Activated CD8-positive, alpha-beta memory T cell treated with anti-CD3 and anti-CD28 coated beads for 36 hours (primary cell): ENCODE measurements at regions not wholly inside any gene's neighbourhood (a gene's known extent, or its start where the extent isn't known, plus 50 kb on each side); places are given as distances from the start of the nearest gene placed in this dataset.
"Not testable (repeated sequence)": the region's sequence is repeated elsewhere in the genome, so short reads cannot be mapped to it uniquely, and the experiment has no call there.

Experiments used
- CTCF ChIA-PET: fragments of 350-600 bp; sonication (Branson Sonifier 250); formaldehyde crosslinking; loops from one replicate; lab custom pipeline; 2021; ENCODE audit warnings: antibody characterized with exemption; lab: Charles Lee
- POLR2A ChIA-PET: fragments of 350-600 bp; sonication (Branson Sonifier 250); formaldehyde crosslinking; loops from one replicate; lab custom pipeline; 2021; ENCODE audit warnings: antibody characterized with exemption; lab: Charles Lee

- ChIA-PET CTCF (no interaction called here), POLR2A (no interaction called here)
Measured at GRCh38 chr14:31911160-31911559, 165.9 kb upstream of the ARHGAP5 start.

- POLR2A ChIA-PET: no interaction called here
- CTCF ChIA-PET: no interaction called here
Measured at GRCh38 chr14:31913370-31913769, 163.7 kb upstream of the ARHGAP5 start.

- POLR2A ChIA-PET, CTCF ChIA-PET: not testable (repeated sequence)
Measured at GRCh38 chr14:31918289-31918688, 158.8 kb upstream of the ARHGAP5 start.

- POLR2A ChIA-PET: no interaction called here
Measured at GRCh38 chr14:31920001-31920400, 157.1 kb upstream of the ARHGAP5 start.

GRCh38 chr14:31920989-31921650, 156.0 kb upstream of the ARHGAP5 start:
- ChIA-PET POLR2A (no interaction called here), CTCF (interaction anchor here (1.2 kb wide), 1 partner anchor 334 kb away, joined by 3 read pairs; no protein-coding TSS in a partner anchor)

More at GRCh38 chr14:31920001-31920400, 157.1 kb upstream of the ARHGAP5 start:
- CTCF ChIA-PET: no interaction called here

- ChIA-PET POLR2A (no interaction called here), CTCF (interaction anchor here (1.2 kb wide), 1 partner anchor 333 kb away, joined by 3 read pairs; no protein-coding TSS in a partner anchor)
Measured at GRCh38 chr14:31921721-31922120, 155.4 kb upstream of the ARHGAP5 start.

GRCh38 chr14:31926123-31926522, 151.0 kb upstream of the ARHGAP5 start:
- POLR2A ChIA-PET: no interaction called here
- CTCF ChIA-PET: interaction anchor here (0.7 to 1.7 kb wide), 6 partner anchors 10 to 544 kb away, joined by 3 to 4 read pairs (median 4); partner anchors contain the start of gene RNU6-8

- POLR2A ChIA-PET: no interaction called here
- CTCF ChIA-PET: interaction anchor here (0.6 to 1.7 kb wide), 7 partner anchors 9 to 543 kb away, joined by 3 to 4 read pairs (median 3); partner anchors contain the start of gene RNU6-8
Measured at GRCh38 chr14:31926652-31927347, 150.3 kb upstream of the ARHGAP5 start.

GRCh38 chr14:31927348-31927832, 149.7 kb upstream of the ARHGAP5 start:
- ChIA-PET CTCF (interaction anchor here (1.1 to 1.7 kb wide), 4 partner anchors 9 to 390 kb away, joined by 3 to 4 read pairs (median 4); partner anchors contain the start of gene RNU6-8), POLR2A (no interaction called here)

- ChIA-PET POLR2A (no interaction called here), CTCF (no interaction called here)
Measured at GRCh38 chr14:31930070-31930469, 147.0 kb upstream of the ARHGAP5 start.

GRCh38 chr14:31930493-31931240, 146.4 kb upstream of the ARHGAP5 start:
- POLR2A ChIA-PET: no interaction called here
- CTCF ChIA-PET: no interaction called here

GRCh38 chr14:31932675-31933074, 144.4 kb upstream of the ARHGAP5 start:
- POLR2A ChIA-PET: no interaction called here
- CTCF ChIA-PET: no interaction called here

- CTCF ChIA-PET: no interaction called here
- POLR2A ChIA-PET: no interaction called here
Measured at GRCh38 chr14:31933716-31934115, 143.4 kb upstream of the ARHGAP5 start.

GRCh38 chr14:31934767-31935266, 142.3 kb upstream of the ARHGAP5 start:
- ChIA-PET POLR2A (no interaction called here), CTCF (no interaction called here)

- ChIA-PET POLR2A (no interaction called here), CTCF (no interaction called here)
Measured at GRCh38 chr14:31935391-31935790, 141.7 kb upstream of the ARHGAP5 start.

- ChIA-PET CTCF (interaction anchor here (1.2 kb wide), 1 partner anchor 9 kb away, joined by 4 read pairs; no protein-coding TSS in a partner anchor), POLR2A (no interaction called here)
Measured at GRCh38 chr14:31936115-31936514, 141.0 kb upstream of the ARHGAP5 start.

- CTCF ChIA-PET: no interaction called here
- POLR2A ChIA-PET: no interaction called here
Measured at GRCh38 chr14:31937730-31938346, 139.3 kb upstream of the ARHGAP5 start.

- CTCF ChIA-PET: no interaction called here
Measured at GRCh38 chr14:31939934-31940333, 137.2 kb upstream of the ARHGAP5 start.

GRCh38 chr14:31941487-31941886, 135.6 kb upstream of the ARHGAP5 start:
- CTCF ChIA-PET: no interaction called here
- POLR2A ChIA-PET: no interaction called here

More at GRCh38 chr14:31939934-31940333, 137.2 kb upstream of the ARHGAP5 start:
- POLR2A ChIA-PET: no interaction called here
